Thyroid gland (tissue), 4 donors: ENCODE measurements at regions not wholly inside any gene's neighbourhood (a gene's known extent, or its start where the extent isn't known, plus 50 kb on each side); places are given as distances from the start of the nearest gene placed in this dataset.

Experiments used
- DNase-seq, 2 donors: peaks; one replicate each; pipeline ENCODE4 v3.0.0-alpha.2; 2019
- H3K27ac ChIP-seq, 3 donors: fragments of 200-600 bp; sonication (generic); 1 replicate in 2 of 3; 2 replicates in 1 of 3; pipeline ENCODE4 v1.5.1; 2016 to 2019; ENCODE audit warnings: mild to moderate bottlenecking in 1 of 3, moderate library complexity in 1 of 3
- H3K27me3 ChIP-seq: fragments of 200-600 bp; sonication (generic); one replicate; pipeline ENCODE4 v1.5.1; 2019
- H3K36me3 ChIP-seq, 2 donors: fragments of 200-600 bp; sonication (generic); one replicate each; pipeline ENCODE4 v1.5.1; 2016 to 2019
- H3K4me1 ChIP-seq, 2 donors: fragments of 200-600 bp; sonication (generic); one replicate each; pipeline ENCODE4 v1.5.1; 2017 to 2019
- H3K4me3 ChIP-seq, 3 donors: fragments of 200-600 bp; sonication (generic); replicated peaks in 1 of 3; 1 replicate in 2 of 3; 2 replicates in 1 of 3; pipeline ENCODE4 v1.5.1; 2016; ENCODE audit warnings: mild to moderate bottlenecking in 1 of 3
- H3K9me3 ChIP-seq: fragments of 200-600 bp; sonication (generic); one replicate; pipeline ENCODE4 v1.5.1; 2017
- POLR2A ChIP-seq, 2 donors: fragments of 450-650 bp; IDR thresholded peaks; one replicate each; pipeline ENCODE4 v1.6.1; 2017; ENCODE audit warnings: antibody characterized with exemption in 2 of 2, mild to moderate bottlenecking in 2 of 2, moderate library complexity in 1 of 2
- WGBS, 2 donors: methylation state at CpG; one replicate each; pipeline ENCODE4 v1.1.5; 2017; 5-methylcytosine and 5-hydroxymethylcytosine counted together
- intact Hi-C: fragments of 100-400 bp; cut with DNase I; formaldehyde crosslinking; loops from one replicate; pipeline ENCODE4 v1.15.1; 2023
- TF ChIP-seq, protein P1 (sequence below), 6 experiments: fragments of 200-600 bp in 3 of 6; fragments of 450-650 bp in 3 of 6; sonication (generic) in 3 of 6; IDR thresholded peaks; one replicate each; pipeline ENCODE4 v1.5.1; 2016 to 2019; ENCODE audit warnings: antibody characterized with exemption in 6 of 6, mild to moderate bottlenecking in 2 of 6, inconsistent platforms in 1 of 6, moderate library complexity in 1 of 6

DNA sequence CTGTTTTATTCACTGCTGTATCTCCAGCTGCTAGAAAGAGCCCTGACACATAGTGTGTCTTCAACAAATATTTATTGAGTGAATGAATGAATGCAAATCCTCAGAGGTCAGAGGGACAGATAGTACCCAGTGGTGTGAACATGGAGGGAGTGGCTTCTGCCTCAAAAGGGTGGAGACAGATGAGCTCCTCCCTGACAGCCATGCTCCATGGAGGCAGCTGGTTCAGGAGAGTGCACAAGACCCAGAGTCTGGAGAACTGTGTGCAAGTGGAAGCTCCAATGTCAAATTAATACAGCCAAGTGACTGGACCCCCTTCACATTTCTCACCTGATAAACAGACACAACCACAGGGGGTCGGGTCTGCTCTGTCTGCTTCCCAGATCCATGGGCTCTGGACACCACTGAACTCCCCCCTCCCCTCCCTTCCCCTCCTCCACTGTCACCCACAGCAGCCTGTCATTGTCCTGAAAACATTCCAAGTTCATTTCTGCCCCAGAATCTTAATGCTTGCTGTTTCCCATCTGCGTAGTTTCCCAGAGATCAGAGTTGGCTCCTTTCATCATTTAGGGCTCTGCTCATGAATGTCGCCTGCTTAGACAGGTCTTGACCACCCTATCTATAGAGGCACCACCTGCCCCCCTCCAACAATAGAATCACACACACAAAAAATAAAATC, 312.9 kb upstream of the PODXL start:
- WGBS, 2 donors, result 78 to 82% methylated on average over 3 of the region's 3 CpGs
- no peak for DNase-seq
- no peaks in the 10 kb centered on the region for H3K27me3 ChIP-seq
- no peaks in the 10 kb centered on the region for H3K9me3 ChIP-seq
- no peaks in the 10 kb centered on the region for H3K36me3 ChIP-seq
- intact Hi-C loops, result no loop called here
- no peak for TF ChIP-seq POLR2A (IDR thresholded peaks at IDR 0.05)
- TF ChIP-seq, protein P1, sequence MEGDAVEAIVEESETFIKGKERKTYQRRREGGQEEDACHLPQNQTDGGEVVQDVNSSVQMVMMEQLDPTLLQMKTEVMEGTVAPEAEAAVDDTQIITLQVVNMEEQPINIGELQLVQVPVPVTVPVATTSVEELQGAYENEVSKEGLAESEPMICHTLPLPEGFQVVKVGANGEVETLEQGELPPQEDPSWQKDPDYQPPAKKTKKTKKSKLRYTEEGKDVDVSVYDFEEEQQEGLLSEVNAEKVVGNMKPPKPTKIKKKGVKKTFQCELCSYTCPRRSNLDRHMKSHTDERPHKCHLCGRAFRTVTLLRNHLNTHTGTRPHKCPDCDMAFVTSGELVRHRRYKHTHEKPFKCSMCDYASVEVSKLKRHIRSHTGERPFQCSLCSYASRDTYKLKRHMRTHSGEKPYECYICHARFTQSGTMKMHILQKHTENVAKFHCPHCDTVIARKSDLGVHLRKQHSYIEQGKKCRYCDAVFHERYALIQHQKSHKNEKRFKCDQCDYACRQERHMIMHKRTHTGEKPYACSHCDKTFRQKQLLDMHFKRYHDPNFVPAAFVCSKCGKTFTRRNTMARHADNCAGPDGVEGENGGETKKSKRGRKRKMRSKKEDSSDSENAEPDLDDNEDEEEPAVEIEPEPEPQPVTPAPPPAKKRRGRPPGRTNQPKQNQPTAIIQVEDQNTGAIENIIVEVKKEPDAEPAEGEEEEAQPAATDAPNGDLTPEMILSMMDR (IDR thresholded peaks at IDR 0.05), result no peak
- no peak overlapping the region for H3K4me3 ChIP-seq
- no peaks in the 10 kb centered on the region for H3K4me1 ChIP-seq
- no peak overlapping the region for H3K27ac ChIP-seq

DNA sequence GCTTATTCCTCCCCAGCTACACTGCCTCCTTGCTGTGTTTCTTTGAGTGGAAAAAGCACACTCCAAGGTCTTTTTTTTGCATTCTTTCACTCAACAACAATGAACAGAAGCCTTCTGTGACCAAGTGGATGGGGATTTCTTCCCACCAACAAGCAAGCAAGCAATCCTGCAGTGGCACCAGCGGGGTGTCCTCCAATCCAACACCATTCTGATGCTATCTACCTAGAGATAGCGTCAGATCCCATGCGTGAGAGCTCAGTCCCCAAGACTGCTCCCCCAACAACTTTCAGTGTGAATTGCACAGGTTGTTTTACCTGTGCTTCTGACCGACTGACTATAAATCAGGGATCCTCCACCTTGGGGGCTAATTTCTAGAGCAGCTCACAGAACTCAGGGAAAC, 311.0 kb upstream of the PODXL start:
- no peaks in the 10 kb centered on the region for H3K4me1 ChIP-seq
- intact Hi-C loops, result no loop called here
- DNase-seq, result no peak
- no peaks in the 10 kb centered on the region for H3K36me3 ChIP-seq
- TF ChIP-seq POLR2A (IDR thresholded peaks at IDR 0.05), result no peak
- TF ChIP-seq, protein P1 (IDR thresholded peaks at IDR 0.05), result no peak
- no peaks in the 10 kb centered on the region for H3K9me3 ChIP-seq
- no peaks in the 10 kb centered on the region for H3K27me3 ChIP-seq
- WGBS, 2 donors, result 47 to 56% methylated on average over 4 of the region's 4 CpGs
- no peak overlapping the region for H3K4me3 ChIP-seq
- H3K27ac ChIP-seq, result no peak overlapping the region

GRCh38 chr7:131865911-131866310, 309.5 kb upstream of the PODXL start:
- Histone ChIP-seq H3K36me3 (no peaks in the 10 kb centered on the region), H3K27me3 (no peaks in the 10 kb centered on the region), H3K4me1 (no peaks in the 10 kb centered on the region), H3K27ac (no peak overlapping the region), H3K4me3 (no peak overlapping the region), H3K9me3 (no peaks in the 10 kb centered on the region)
- intact Hi-C loops, result no loop called here
- DNase-seq, result no peak
- 88 to 97% methylated on average over 2 of the region's 2 CpGs for WGBS, 2 donors
- TF ChIP-seq POLR2A (IDR thresholded peaks at IDR 0.05), result no peak
- TF ChIP-seq, protein P1 (IDR thresholded peaks at IDR 0.05), result no peak

DNA sequence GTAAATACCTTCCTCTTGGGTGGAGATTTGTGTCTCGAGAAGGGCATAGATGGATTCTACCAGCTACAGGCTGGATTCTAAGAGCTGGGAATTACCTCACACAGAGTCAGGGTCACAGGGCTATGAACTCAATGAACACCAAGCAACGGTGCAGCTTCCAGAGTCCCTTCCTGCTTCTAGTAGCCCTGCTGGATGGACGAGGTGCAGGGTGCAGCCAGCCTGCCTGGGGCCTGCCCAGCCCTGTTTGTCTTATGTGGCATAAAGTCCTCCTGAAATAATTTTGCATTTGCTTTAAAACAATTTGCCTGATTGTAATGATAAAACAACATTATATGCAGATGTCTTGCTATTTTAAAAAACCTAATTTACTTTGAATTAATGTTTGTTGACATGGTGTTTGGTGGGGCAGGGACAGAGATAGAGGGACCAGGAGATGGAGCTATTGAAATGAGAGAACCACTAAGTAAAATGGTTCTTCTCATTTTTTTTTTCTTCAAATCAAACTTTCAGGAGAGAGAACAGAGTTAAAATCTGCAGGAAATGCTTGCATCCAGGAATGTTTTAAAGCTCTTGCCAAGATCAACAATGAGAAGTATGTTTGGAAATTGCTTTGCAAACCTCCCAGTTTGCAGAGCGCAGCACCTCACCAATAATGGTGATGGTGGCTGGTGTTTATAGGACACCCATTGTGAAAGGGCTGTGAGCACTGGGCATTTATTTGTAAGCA, 305.4 kb upstream of the PODXL start:
- Histone ChIP-seq H3K27ac (no peak overlapping the region), H3K36me3 (no peaks in the 10 kb centered on the region), H3K9me3 (no peaks in the 10 kb centered on the region), H3K4me3 (no peak overlapping the region), H3K27me3 (no peaks in the 10 kb centered on the region), H3K4me1 (no peaks in the 10 kb centered on the region)
- TF ChIP-seq, protein P1 (IDR thresholded peaks at IDR 0.05), result no peak
- no peak for TF ChIP-seq POLR2A (IDR thresholded peaks at IDR 0.05)
- intact Hi-C loops, result no loop called here
- DNase-seq, result no peak
- 44 to 46% methylated on average over 4 of the region's 4 CpGs for WGBS, 2 donors

DNA sequence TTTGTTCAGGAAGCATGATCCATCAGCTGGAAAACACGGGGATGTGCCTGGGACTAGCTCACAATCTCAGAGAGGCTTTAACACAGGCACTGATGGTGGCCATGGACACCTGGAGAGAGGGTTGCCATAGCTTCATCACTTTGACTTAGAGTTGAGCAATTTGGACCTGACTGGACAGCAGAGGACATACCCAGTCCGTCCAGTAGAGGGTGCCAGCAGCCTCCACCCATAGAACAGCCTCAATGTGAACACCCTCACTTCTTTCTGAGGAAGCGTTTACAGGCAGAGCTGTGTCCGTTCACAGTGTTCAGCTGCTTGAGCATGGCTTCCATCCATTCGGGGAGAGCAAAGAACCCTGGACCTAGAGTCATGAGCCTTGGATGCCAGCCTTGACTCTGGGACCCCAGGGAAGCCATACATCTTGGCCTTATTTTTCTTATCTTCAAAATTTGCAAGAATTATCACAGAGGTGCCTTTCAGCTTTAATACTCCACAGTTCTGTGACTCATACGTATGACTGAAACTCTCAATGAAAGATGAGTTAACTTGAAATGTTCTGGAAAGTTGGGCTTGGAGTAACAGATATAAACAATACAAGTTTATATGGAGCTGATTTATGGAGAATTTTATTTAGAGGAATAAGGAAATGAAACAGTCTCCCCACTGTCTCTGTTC, 302.9 kb upstream of the PODXL start:
- H3K27ac ChIP-seq, result no peak overlapping the region
- intact Hi-C loops, result no loop called here

More for the DNA sequence above, 302.9 kb upstream of the PODXL start:
- Histone ChIP-seq H3K36me3 (no peaks in the 10 kb centered on the region), H3K4me1 (no peaks in the 10 kb centered on the region), H3K4me3 (no peak overlapping the region), H3K9me3 (no peaks in the 10 kb centered on the region), H3K27me3 (no peaks in the 10 kb centered on the region)
- WGBS, 2 donors, result 16 to 27% methylated on average over 6 of the region's 6 CpGs
- peak; percentile 45 to 50 for DNase-seq
- TF ChIP-seq, protein P1 (IDR thresholded peaks at IDR 0.05), result peak; percentile 28 to 87 (median 48)
- no peak for TF ChIP-seq POLR2A (IDR thresholded peaks at IDR 0.05)
